Esophagus squamous epithelium (tissue), 4 donors: ENCODE measurements at regions not wholly inside any gene's neighbourhood (a gene's known extent, or its start where the extent isn't known, plus 50 kb on each side); places are given as distances from the start of the nearest gene placed in this dataset.

Experiments used
- POLR2A ChIP-seq, 4 donors: fragments of 450-650 bp; IDR thresholded peaks; one replicate each; pipeline ENCODE4 v1.6.1; 2017; ENCODE audit warnings: antibody characterized with exemption in 4 of 4, mild to moderate bottlenecking in 4 of 4, moderate library complexity in 3 of 4
- TF ChIP-seq, protein P1 (sequence below), 6 experiments: fragments of 450-650 bp in 4 of 6; fragments of 200-600 bp in 2 of 6; sonication (generic) in 2 of 6; IDR thresholded peaks; one replicate each; pipeline ENCODE4 v1.5.1; 2016 to 2019; ENCODE audit warnings: antibody characterized with exemption in 6 of 6, mild to moderate bottlenecking in 4 of 6, moderate library complexity in 4 of 6

- TF ChIP-seq, protein P1, sequence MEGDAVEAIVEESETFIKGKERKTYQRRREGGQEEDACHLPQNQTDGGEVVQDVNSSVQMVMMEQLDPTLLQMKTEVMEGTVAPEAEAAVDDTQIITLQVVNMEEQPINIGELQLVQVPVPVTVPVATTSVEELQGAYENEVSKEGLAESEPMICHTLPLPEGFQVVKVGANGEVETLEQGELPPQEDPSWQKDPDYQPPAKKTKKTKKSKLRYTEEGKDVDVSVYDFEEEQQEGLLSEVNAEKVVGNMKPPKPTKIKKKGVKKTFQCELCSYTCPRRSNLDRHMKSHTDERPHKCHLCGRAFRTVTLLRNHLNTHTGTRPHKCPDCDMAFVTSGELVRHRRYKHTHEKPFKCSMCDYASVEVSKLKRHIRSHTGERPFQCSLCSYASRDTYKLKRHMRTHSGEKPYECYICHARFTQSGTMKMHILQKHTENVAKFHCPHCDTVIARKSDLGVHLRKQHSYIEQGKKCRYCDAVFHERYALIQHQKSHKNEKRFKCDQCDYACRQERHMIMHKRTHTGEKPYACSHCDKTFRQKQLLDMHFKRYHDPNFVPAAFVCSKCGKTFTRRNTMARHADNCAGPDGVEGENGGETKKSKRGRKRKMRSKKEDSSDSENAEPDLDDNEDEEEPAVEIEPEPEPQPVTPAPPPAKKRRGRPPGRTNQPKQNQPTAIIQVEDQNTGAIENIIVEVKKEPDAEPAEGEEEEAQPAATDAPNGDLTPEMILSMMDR (IDR thresholded peaks at IDR 0.05), result no peak
- no peak for TF ChIP-seq POLR2A (IDR thresholded peaks at IDR 0.05)
Observed at GRCh38 chr18:73724958-73725357, 422.7 kb downstream of the FBXO15 start.
